ENCODE measurements at regions not wholly inside any gene's neighbourhood (a gene's known extent, or its start where the extent isn't known, plus 50 kb on each side); places are given as distances from the start of the nearest gene placed in this dataset.

DNA sequence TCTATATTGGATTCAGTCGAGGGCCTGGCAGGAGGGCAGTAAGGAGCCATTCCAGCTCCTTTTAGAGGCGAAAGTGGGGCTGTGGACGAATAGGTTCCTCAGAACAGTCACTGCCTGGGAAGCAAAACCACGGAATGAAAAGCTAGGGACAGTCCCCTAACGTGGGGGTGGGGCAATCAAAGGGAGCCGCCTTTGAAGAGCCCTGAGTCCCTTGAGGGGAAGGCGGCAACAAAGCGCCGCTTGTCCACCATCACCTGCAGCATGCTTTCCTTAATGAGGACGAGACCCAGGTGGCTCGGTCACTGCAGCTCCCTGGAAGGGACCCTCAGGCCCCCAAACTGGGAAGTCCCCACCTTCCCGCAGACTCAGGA, 184.7 kb downstream of the ETS2 start:
- TF ChIP-seq, protein P1, sequence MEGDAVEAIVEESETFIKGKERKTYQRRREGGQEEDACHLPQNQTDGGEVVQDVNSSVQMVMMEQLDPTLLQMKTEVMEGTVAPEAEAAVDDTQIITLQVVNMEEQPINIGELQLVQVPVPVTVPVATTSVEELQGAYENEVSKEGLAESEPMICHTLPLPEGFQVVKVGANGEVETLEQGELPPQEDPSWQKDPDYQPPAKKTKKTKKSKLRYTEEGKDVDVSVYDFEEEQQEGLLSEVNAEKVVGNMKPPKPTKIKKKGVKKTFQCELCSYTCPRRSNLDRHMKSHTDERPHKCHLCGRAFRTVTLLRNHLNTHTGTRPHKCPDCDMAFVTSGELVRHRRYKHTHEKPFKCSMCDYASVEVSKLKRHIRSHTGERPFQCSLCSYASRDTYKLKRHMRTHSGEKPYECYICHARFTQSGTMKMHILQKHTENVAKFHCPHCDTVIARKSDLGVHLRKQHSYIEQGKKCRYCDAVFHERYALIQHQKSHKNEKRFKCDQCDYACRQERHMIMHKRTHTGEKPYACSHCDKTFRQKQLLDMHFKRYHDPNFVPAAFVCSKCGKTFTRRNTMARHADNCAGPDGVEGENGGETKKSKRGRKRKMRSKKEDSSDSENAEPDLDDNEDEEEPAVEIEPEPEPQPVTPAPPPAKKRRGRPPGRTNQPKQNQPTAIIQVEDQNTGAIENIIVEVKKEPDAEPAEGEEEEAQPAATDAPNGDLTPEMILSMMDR (IDR thresholded peaks at IDR 0.05): no peak
- TF ChIP-seq POLR2A (IDR thresholded peaks at IDR 0.05): no peak

Measured in sigmoid colon (tissue), 3 donors.